HG03460 (cell line): ENCODE measurements at regions not wholly inside any gene's neighbourhood (a gene's known extent, or its start where the extent isn't known, plus 50 kb on each side); places are given as distances from the start of the nearest gene placed in this dataset.

Experiments used
- ATAC-seq: cut with Tn5 transposase; IDR thresholded peaks from one replicate; pipeline ENCODE4 v1.9.1; 2021; ENCODE audit not compliant: unreplicated experiment

DNA sequence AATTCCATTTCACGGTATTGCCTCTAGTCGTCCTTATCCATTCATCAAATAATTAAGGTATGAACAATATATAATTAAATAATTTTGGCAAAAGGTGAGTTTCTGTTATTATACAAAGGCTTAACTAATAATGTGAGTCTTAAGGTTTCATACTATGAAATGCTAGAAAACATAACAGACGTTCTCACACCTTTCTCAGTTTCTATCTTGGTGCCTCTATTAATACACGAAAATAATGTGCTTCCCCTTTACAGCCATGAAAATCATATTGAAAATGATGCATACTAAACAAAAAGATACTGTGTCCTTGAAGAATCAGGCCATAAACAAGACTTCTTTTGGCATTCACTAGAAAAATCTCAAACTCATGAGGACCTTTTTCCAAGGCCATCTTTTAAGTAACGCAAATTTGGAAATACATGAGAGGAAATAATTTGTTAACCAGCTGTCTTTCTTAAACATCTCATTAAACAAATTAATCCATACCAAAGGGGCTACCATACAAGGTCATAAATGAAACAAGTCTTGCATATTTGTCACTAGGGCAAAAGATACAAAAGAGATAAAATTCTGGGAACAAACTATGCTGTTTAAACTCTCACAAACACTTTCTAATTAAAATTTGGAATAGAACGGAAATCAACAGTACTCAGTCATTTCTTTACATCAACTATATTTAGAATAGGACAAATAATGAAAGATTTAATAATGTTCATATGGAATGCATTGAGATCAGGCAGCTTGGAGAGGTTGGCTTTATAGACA is 53.9 kb upstream of the CAV2 start:
- ATAC-seq = no peak

GRCh38 chr7:116446212-116446855 is 53.2 kb upstream of the CAV2 start:
- no peak for ATAC-seq

DNA sequence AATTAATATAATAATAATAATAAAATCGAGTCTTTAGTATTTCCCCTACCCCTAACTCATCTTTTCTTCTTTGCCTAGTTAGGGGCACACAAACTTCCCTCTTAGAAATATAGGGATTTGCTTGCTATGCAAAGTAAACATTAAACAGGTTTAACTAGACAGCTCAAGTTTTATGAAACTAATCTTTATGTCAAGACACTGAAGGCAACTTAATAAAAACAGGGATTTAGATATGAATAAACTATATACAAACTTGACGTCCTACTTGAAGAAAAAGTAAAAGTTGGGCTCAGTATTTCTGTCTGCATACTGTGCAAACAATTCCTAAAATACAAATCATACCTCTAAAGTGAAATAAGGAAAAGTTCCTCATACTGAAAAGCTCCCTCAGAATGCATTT is 52.1 kb upstream of the CAV2 start:
- ATAC-seq = no peak

- no peak for ATAC-seq
Measured at GRCh38 chr7:116447966-116448839, 51.3 kb upstream of the CAV2 start.

DNA sequence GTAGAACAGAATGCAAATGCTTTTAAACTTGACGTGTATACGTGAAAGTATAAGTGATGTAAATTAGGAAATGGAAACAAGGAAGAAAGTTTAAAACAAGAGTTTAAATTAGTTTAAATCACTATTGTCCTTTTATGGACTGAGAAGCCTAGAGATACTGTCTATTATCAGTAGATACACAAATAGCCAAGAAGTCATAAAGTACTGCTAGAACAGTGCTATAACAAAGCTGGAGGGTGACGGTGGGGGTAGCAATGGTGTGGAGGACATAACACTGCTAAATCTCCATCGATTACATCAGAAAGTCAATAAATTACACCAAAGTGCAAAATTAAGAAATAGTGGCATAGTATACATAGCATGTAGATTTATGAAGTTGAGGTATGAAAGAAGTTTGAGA is 50.1 kb upstream of the CAV2 start:
- no peak for ATAC-seq
